A549 (cell line): ENCODE measurements at regions not wholly inside any gene's neighbourhood (a gene's known extent, or its start where the extent isn't known, plus 50 kb on each side); places are given as distances from the start of the nearest gene placed in this dataset.

Source experiments
- BHLHE40 ChIP-seq: IDR thresholded peaks from 2 replicates; pipeline ENCODE4 v1.6.1; 2012; ENCODE audit warnings: low read depth, low read length, inconsistent platforms
- EHF ChIP-seq: fragments of 250-450 bp; sonication (Bioruptor Pico); IDR thresholded peaks from 2 replicates; pipeline ENCODE4 v1.5.0; 2020; ENCODE audit warnings: mild to moderate bottlenecking
- FOSL2 ChIP-seq, 2 experiments: fragments of 450-650 bp in 1 of 2; fragments of >200 bp in 1 of 2; sonication (Bioruptor Twin) in 1 of 2; formaldehyde crosslinking; IDR thresholded peaks; 2 replicates each; pipeline versions ENCODE4 v1.5.0 to v1.6.1; 2016 to 2020; ENCODE audit warnings: mild to moderate bottlenecking in 1 of 2, moderate library complexity in 1 of 2
- JUNB ChIP-seq: fragments of >200 bp; sonication (Bioruptor Twin); formaldehyde crosslinking; IDR thresholded peaks from 2 replicates; pipeline ENCODE4 v1.6.1; 2016
- POLR2A ChIP-seq: IDR thresholded peaks from 2 replicates; pipeline ENCODE4 v1.6.1; 2012; ENCODE audit warnings: mild to moderate bottlenecking, low read length
- RFX5 ChIP-seq: fragments of 450-650 bp; IDR thresholded peaks from 2 replicates; pipeline ENCODE4 v1.7.1; 2014; ENCODE audit warnings: antibody characterized with exemption, mild to moderate bottlenecking, moderate library complexity
- SREBF2 ChIP-seq: fragments of 450-650 bp; IDR thresholded peaks from 2 replicates; pipeline ENCODE4 v1.6.1; 2014; ENCODE audit warnings: mild to moderate bottlenecking, moderate library complexity
- ZC3H11A ChIP-seq: fragments of 450-650 bp; IDR thresholded peaks from 2 replicates; pipeline ENCODE4 v1.6.1; 2014; ENCODE audit warnings: antibody characterized with exemption, mild to moderate bottlenecking
- TF ChIP-seq, protein P1 (sequence below): IDR thresholded peaks from 2 replicates; pipeline ENCODE4 v1.6.1; 2012; ENCODE audit warnings: low read depth, borderline replicate concordance
- TF ChIP-seq, protein P2 (sequence below): fragments of >200 bp; sonication (Bioruptor Twin); formaldehyde crosslinking; IDR thresholded peaks from 3 replicates; pipeline ENCODE4 v1.5.1; 2016
- TF ChIP-seq, protein P3 (sequence below): IDR thresholded peaks from 2 replicates; pipeline ENCODE4 v1.6.1; 2012
- TF ChIP-seq, protein P4 (sequence below): fragments of 200-600 bp; sonication (generic); IDR thresholded peaks from 2 replicates; pipeline ENCODE4 v1.6.1; 2016; ENCODE audit warnings: antibody characterized with exemption, mild to moderate bottlenecking, moderate library complexity

DNA sequence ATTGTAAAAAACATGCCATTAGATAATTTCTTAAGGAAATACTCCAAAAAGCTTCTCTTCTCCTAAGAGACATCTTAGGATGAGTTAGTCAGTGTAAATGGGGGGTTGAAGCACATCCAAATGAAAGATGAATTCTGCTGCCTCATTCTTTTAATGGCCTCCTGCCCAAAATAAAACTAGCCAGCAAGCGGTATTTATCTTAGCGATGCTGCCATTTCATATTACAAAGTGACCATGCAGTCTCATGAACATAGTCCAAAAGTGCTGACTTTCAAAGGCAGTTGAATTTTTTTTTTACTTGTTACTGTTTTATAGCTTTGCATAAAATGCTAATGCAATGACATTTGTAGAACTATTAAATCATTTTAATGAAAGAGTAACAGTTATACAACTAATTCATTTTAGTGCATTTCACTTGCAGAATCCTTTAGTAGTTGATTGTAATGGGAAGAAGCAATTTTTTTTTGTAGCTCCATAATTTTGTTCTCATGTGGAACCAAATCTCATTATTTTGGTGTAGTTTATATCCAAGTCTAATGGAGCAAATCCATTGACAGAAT is 151.5 kb downstream of the CAVIN4 start:
- TF ChIP-seq, protein P1, sequence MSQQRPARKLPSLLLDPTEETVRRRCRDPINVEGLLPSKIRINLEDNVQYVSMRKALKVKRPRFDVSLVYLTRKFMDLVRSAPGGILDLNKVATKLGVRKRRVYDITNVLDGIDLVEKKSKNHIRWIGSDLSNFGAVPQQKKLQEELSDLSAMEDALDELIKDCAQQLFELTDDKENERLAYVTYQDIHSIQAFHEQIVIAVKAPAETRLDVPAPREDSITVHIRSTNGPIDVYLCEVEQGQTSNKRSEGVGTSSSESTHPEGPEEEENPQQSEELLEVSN, result no peak
- TF ChIP-seq POLR2A, result no peak
- TF ChIP-seq, protein P2, sequence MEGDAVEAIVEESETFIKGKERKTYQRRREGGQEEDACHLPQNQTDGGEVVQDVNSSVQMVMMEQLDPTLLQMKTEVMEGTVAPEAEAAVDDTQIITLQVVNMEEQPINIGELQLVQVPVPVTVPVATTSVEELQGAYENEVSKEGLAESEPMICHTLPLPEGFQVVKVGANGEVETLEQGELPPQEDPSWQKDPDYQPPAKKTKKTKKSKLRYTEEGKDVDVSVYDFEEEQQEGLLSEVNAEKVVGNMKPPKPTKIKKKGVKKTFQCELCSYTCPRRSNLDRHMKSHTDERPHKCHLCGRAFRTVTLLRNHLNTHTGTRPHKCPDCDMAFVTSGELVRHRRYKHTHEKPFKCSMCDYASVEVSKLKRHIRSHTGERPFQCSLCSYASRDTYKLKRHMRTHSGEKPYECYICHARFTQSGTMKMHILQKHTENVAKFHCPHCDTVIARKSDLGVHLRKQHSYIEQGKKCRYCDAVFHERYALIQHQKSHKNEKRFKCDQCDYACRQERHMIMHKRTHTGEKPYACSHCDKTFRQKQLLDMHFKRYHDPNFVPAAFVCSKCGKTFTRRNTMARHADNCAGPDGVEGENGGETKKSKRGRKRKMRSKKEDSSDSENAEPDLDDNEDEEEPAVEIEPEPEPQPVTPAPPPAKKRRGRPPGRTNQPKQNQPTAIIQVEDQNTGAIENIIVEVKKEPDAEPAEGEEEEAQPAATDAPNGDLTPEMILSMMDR, result no peak
- no peak for TF ChIP-seq RFX5
- no peak for TF ChIP-seq SREBF2
- TF ChIP-seq EHF (CRISPR knock-in tag), result no peak
- no peak for TF ChIP-seq JUNB
- TF ChIP-seq, protein P3, sequence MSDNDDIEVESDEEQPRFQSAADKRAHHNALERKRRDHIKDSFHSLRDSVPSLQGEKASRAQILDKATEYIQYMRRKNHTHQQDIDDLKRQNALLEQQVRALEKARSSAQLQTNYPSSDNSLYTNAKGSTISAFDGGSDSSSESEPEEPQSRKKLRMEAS, result no peak
- TF ChIP-seq BHLHE40, result no peak
- no peak for TF ChIP-seq FOSL2 (IDR thresholded peaks at IDR 0.05)
- no peak for TF ChIP-seq FOSL2 (CRISPR knock-in tag; IDR thresholded peaks at IDR 0.05)
- TF ChIP-seq ZC3H11A, result no peak
- TF ChIP-seq, protein P4, sequence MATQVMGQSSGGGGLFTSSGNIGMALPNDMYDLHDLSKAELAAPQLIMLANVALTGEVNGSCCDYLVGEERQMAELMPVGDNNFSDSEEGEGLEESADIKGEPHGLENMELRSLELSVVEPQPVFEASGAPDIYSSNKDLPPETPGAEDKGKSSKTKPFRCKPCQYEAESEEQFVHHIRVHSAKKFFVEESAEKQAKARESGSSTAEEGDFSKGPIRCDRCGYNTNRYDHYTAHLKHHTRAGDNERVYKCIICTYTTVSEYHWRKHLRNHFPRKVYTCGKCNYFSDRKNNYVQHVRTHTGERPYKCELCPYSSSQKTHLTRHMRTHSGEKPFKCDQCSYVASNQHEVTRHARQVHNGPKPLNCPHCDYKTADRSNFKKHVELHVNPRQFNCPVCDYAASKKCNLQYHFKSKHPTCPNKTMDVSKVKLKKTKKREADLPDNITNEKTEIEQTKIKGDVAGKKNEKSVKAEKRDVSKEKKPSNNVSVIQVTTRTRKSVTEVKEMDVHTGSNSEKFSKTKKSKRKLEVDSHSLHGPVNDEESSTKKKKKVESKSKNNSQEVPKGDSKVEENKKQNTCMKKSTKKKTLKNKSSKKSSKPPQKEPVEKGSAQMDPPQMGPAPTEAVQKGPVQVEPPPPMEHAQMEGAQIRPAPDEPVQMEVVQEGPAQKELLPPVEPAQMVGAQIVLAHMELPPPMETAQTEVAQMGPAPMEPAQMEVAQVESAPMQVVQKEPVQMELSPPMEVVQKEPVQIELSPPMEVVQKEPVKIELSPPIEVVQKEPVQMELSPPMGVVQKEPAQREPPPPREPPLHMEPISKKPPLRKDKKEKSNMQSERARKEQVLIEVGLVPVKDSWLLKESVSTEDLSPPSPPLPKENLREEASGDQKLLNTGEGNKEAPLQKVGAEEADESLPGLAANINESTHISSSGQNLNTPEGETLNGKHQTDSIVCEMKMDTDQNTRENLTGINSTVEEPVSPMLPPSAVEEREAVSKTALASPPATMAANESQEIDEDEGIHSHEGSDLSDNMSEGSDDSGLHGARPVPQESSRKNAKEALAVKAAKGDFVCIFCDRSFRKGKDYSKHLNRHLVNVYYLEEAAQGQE, result no peak
